ENCODE measurements at regions not wholly inside any gene's neighbourhood (a gene's known extent, or its start where the extent isn't known, plus 50 kb on each side); places are given as distances from the start of the nearest gene placed in this dataset.

DNA sequence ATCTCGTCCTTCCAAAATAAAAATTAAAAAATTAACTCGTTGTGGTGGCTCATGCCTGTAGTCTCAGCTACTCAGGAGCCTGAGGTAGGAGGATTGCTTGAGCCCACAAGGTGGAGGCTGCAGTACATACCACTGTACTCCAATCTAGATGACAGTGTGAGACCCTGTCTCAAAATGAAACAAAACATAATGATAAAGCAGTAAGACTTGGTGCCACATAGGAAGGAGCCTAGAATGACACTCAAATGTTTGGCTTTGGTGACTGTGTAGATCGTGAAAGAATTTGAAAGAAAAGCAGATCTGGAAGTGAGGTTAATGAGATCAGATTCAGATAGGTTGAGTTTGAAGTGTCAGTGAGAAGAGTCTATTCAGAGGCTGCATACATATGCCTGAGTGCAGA lies 150.1 kb upstream of the ATP2B1 start:
- DNase-seq (ENCODE audit: low read depth in 4 of 4, low spot score in 3 of 4) = no peak

DNA sequence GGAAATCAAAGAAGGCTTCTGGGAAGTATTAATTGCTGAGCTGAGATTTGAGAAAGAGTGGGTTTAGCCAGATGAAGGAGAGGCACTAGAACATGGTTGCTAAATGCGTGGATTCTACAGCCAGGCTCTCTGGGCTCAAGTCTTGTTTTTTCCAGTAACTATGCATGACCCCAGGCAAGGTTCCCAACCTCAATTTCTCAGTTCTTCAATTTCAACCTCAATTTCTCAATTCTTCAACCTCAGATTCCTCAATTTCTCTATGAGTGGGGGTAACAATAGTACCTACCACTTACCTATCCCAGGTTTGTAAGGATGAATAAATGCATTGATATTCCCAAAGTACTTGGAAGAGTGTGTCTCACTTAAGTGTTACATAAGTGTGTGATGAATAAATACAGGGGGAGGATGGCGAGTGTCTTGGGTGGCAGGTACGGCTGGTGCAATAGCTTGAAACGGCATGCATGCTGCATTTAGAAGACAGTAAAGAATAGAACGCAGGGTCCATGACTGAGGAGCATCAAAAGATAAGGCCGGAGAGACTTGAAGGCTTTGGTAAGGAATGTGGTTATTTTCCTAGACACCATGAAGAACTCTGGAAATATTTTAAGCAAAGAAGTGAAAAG lies 149.1 kb upstream of the ATP2B1 start:
- no peak for DNase-seq (ENCODE audit: low read depth in 4 of 4, low spot score in 3 of 4)

GRCh38 chr12:89856431-89856830 lies 147.8 kb upstream of the ATP2B1 start:
- no peak for DNase-seq (ENCODE audit: low read depth in 4 of 4, low spot score in 3 of 4)

- no peak for DNase-seq (ENCODE audit: low read depth in 4 of 4, low spot score in 3 of 4)
Measured at GRCh38 chr12:89848732-89849131, 140.1 kb upstream of the ATP2B1 start.

GRCh38 chr12:89846473-89847055 lies 137.9 kb upstream of the ATP2B1 start:
- DNase-seq (ENCODE audit: low read depth in 4 of 4, low spot score in 3 of 4) = no peak

DNA sequence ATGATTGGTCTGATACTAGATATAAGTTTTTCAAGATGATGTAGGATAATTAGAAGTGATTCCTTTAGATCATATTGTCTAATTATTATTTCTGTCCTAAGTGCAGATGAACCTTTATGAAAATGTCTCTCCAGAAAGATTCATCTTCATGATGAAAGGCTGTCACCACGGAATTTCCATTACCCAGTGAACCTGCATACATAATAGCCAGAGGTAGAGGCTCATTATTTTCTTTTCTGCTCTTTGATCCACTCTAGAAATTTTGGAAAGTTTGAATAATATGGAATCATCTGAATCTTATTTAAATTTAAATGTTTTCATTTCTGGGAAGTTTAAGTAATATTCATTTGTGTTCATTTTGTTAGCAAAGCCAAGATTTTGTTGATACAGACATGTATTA lies 137.1 kb upstream of the ATP2B1 start:
- no peak for DNase-seq (ENCODE audit: low read depth in 4 of 4, low spot score in 3 of 4)

- DNase-seq (ENCODE audit: low read depth in 4 of 4, low spot score in 3 of 4) = no peak
Measured at GRCh38 chr12:89845366-89845765, 136.7 kb upstream of the ATP2B1 start.

- DNase-seq (ENCODE audit: low read depth in 4 of 4, low spot score in 3 of 4) = no peak
Measured at GRCh38 chr12:89844539-89844938, 135.9 kb upstream of the ATP2B1 start.

- no peak for DNase-seq (ENCODE audit: low read depth in 4 of 4, low spot score in 3 of 4)
Measured at GRCh38 chr12:89840162-89840922, 131.7 kb upstream of the ATP2B1 start.

- DNase-seq (ENCODE audit: low read depth in 4 of 4, low spot score in 3 of 4) = no peak
Measured at GRCh38 chr12:89839444-89839843, 130.8 kb upstream of the ATP2B1 start.

- DNase-seq (ENCODE audit: low read depth in 4 of 4, low spot score in 3 of 4) = no peak
Measured at GRCh38 chr12:89838833-89839232, 130.2 kb upstream of the ATP2B1 start.

GRCh38 chr12:89836026-89836425 lies 127.4 kb upstream of the ATP2B1 start:
- DNase-seq (ENCODE audit: low read depth in 4 of 4, low spot score in 3 of 4) = no peak

DNA sequence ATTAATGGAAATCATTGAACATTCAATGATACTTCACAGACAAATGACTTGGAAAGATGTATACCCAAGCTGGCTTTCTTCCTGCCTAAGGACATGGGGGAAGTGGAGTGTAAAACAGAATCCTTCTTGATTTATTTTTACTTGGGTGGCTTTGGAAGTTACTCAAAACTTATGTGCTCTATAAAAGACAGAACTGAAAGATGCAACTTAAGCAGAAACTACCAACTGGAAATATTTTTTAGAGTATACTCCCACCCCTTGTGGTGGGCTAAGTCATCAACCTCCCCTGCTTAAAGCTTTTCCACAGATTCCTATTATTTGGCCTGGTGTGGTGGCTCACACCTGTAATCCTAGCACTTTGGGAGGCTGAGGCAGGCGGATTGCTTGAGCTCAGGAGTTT lies 126.0 kb upstream of the ATP2B1 start:
- DNase-seq (ENCODE audit: low read depth in 4 of 4, low spot score in 3 of 4) = no peak

DNA sequence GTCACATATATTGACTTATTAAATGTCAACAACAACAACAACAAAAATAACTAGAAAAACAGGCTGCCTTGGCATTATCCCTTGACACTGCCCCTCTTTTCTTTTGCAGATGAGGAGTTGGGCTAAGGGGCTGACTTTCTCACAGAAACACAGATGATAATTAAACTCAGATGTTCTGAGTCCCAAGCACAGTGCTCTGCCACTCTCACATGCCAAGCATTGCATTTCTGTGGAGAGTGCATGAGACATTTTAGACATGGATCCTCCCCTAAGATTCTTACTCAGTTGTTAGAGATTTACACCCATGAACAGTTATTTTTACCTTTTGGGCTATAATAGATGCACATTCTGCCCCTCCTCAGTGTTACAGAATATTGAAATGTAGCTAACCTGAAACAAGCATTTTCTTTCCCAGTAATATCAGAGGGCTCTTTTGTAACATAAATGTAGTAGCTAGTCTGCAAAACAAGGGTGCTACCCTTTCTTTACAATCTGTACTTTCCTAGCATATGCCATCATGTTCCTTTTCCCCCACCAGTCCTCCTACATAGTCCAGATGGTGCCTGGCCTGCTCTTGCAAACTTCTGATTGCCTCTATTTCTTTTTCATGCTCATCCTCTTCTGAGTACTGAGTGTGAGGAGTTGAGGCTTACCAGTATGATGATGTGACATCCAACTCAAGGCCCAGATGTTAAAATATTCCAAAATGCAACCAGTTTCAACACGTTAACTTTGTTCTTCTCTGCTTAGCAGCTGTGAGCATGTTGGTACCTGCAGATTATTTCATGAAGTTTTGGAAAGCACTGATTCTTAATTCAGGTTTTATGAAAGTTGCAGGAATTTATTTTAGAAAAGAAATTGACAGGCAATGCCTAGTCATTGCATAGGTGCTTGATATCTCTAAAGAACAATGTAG lies 125.0 kb upstream of the ATP2B1 start:
- DNase-seq (ENCODE audit: low read depth in 4 of 4, low spot score in 3 of 4) = no peak

- no peak for DNase-seq (ENCODE audit: low read depth in 4 of 4, low spot score in 3 of 4)
Measured at GRCh38 chr12:89832336-89832735, 123.7 kb upstream of the ATP2B1 start.

DNA sequence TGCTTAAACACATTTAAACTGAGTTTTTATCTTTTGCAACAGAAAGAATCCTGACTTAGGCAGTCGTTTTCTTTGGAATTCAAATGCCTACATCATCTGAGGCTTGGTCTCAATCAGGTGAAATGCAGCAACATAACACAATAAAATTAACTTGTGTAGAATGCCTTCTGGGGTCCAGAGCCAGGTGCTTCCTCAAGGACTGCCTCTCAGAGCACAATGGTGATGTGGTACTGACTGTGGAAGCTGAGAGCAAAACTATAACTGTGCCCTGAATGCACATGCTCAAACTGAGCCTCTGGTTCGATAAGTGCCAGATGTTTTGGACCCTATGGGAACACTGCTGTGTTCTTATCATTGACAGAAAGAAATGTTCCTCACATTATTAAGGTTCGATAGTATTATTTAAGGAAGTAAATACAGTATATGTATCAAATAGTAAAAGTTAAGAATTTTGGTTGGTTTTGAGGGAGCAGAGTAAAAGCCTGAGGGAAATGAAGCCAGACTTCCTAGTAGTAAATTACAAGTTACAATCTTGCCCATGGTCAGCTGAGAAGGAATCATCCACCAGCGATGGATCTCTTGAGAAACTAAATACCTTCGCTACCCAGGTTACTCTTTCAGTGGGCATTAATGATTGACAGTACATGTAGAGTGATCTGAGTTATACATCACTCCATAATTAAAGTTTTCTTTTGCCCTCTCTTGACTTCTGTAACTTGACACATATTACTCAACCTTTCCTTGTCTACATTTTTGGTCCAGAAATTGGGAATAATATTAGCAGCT lies 122.9 kb upstream of the ATP2B1 start:
- no peak for DNase-seq (ENCODE audit: low read depth in 4 of 4, low spot score in 3 of 4)

DNA sequence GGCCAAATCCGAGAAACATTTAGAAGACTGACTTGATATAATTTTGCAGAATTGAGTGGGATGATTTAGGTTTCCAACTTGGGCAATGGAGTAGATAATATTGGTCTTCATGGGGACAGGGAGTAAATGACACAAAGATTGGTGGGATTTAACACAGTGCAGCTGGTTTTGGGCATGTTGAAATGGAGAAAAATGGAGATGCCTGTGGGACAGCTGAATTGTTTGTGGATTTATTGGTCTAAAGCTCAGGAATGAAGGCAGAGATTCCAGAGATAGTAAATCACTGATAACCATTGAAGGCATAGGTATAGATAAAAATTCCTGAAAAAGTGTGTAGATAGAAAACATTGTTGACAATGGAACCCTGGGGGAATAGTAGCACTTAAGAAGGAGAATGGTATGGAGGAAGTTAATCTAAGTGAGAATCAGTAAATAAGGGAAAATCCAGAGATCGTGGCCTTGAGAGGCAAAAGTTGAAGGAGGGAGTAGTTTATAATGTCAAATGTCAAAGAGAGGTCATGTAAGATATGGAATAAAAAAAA lies 120.9 kb upstream of the ATP2B1 start:
- DNase-seq (ENCODE audit: low read depth in 4 of 4, low spot score in 3 of 4) = no peak

DNA sequence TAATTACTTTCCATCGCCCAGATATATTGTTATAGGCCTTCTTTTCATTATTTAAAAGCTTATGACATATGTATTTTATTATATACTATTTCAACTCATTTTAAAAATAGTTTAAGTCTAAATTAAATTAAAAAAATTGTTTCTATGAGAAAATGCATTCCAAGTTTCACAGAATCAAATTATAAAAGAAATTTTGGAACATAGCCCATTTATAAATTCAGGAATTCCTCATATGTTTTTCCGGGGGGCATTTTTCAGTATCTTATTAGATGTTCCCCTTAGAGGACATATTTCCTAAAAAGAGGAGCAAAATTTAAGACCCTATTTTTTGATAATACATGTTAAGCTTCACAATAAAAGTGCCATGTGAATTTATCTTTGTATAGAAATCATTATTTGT lies 119.9 kb upstream of the ATP2B1 start:
- no peak for DNase-seq (ENCODE audit: low read depth in 4 of 4, low spot score in 3 of 4)

- no peak for DNase-seq (ENCODE audit: low read depth in 4 of 4, low spot score in 3 of 4)
Measured at GRCh38 chr12:89827592-89827991, 119.0 kb upstream of the ATP2B1 start.

- DNase-seq (ENCODE audit: low read depth in 4 of 4, low spot score in 3 of 4) = no peak
Measured at GRCh38 chr12:89826468-89826867, 117.8 kb upstream of the ATP2B1 start.

Measured in right renal pelvis (tissue), 4 donors.